DOHH2 (cell line): ENCODE measurements at regions not wholly inside any gene's neighbourhood (a gene's known extent, or its start where the extent isn't known, plus 50 kb on each side); places are given as distances from the start of the nearest gene placed in this dataset.

Experiments
- EZH2phosphoT487 ChIP-seq: fragments of 200-600 bp; sonication (generic); IDR thresholded peaks from 2 replicates; pipeline ENCODE4 v1.6.1; 2017; ENCODE audit warnings: borderline replicate concordance, mild to moderate bottlenecking, antibody characterized with exemption, low read length, moderate library complexity, mixed read lengths
- TF ChIP-seq, protein P1 (sequence below): fragments of 200-600 bp; sonication (generic); IDR thresholded peaks from one replicate; pipeline ENCODE4 v1.5.1; 2014; ENCODE audit warnings: antibody characterized with exemption, mild to moderate bottlenecking, low read depth, low read length; ENCODE audit not compliant: poor library complexity, severe bottlenecking

DNA sequence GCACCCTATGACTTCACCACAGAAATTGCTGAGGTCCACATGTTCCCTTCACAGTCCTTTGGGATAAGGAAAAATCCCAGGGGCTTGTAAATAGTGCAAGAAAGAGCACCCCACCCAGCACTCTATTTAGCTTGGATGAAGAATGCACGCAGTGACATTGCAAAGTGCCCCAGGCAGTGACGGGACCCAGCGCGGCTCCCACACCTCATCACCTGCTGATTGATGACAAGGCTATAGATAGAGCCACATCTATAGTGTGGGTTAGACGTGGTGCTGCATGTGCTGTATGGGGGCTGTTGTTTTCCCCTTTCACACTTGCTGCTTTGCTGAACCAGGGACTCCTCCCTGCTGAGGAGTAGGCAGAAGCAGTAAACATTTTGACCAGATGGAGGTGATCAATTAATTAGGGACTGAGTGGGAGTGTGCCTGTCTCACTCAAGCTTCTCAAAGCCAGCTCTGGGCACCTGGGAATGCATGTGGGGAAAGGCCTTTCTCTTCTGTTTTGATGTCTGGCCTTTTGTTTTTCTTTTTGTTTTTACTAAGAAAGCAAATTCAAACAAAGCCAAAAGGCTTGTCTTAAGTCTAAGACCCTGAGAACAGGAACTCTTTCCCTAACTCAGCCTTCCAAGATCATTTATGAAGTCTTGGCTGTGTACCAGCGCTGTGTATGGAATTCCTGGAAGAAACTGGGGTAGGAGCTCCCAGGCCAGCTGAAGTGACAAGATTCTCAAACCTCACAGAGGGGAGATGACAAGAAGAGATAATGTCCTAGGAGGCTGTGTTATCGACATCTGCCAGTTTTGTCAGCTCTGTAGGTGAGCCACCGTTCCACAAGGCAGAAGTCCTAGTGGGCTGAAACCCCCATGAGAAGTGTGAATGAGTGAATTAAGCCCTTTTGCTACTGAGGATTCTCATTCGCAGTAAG, 219.7 kb downstream of the BARX2 start:
- TF ChIP-seq, protein P1, sequence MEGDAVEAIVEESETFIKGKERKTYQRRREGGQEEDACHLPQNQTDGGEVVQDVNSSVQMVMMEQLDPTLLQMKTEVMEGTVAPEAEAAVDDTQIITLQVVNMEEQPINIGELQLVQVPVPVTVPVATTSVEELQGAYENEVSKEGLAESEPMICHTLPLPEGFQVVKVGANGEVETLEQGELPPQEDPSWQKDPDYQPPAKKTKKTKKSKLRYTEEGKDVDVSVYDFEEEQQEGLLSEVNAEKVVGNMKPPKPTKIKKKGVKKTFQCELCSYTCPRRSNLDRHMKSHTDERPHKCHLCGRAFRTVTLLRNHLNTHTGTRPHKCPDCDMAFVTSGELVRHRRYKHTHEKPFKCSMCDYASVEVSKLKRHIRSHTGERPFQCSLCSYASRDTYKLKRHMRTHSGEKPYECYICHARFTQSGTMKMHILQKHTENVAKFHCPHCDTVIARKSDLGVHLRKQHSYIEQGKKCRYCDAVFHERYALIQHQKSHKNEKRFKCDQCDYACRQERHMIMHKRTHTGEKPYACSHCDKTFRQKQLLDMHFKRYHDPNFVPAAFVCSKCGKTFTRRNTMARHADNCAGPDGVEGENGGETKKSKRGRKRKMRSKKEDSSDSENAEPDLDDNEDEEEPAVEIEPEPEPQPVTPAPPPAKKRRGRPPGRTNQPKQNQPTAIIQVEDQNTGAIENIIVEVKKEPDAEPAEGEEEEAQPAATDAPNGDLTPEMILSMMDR = no peak
- no peak for TF ChIP-seq EZH2phosphoT487
